Fibroblast of lung (primary cell): ENCODE measurements at regions not wholly inside any gene's neighbourhood (a gene's known extent, or its start where the extent isn't known, plus 50 kb on each side); places are given as distances from the start of the nearest gene placed in this dataset.

Experiments used
- DNase-seq, 2 donors: peaks; one replicate each; pipeline versions ENCODE4 v3.0.0 to v3.0.0-alpha.2; 2010; ENCODE audit warnings: low read depth in 2 of 2
- H2AFZ ChIP-seq: 2 replicates; pipeline ENCODE4 v1.5.1; 2012; ENCODE audit warnings: low read length, control low read depth, inconsistent platforms
- H3K27ac ChIP-seq: 2 replicates; pipeline ENCODE4 v1.5.1; 2011; ENCODE audit warnings: low read length, control low read depth; ENCODE audit not compliant: insufficient read depth
- H3K27me3 ChIP-seq: 2 replicates; pipeline ENCODE4 v1.5.1; 2011; ENCODE audit warnings: mild to moderate bottlenecking, low read length; ENCODE audit not compliant: control insufficient read depth, insufficient read depth
- H3K36me3 ChIP-seq: 2 replicates; pipeline ENCODE4 v1.5.1; 2011; ENCODE audit warnings: low read length; ENCODE audit not compliant: control insufficient read depth, insufficient read depth
- H3K4me1 ChIP-seq: 2 replicates; pipeline ENCODE4 v1.5.1; 2011; ENCODE audit warnings: low read length; ENCODE audit not compliant: control insufficient read depth, insufficient read depth; ENCODE audit errors: extremely low read depth
- H3K4me2 ChIP-seq: 2 replicates; pipeline ENCODE4 v1.5.1; 2011; ENCODE audit warnings: low read length, control low read depth; ENCODE audit not compliant: insufficient read depth; ENCODE audit errors: extremely low read depth
- H3K4me3 ChIP-seq, 4 experiments: fragments of 200-600 bp in 1 of 4; sonication (generic) in 1 of 4; replicated peaks in 1 of 4; 2 replicates each; pipeline ENCODE4 v1.5.1; 2011 to 2016; ENCODE audit warnings: low read length in 4 of 4, low read depth in 3 of 4, mild to moderate bottlenecking in 3 of 4, control low read depth in 2 of 4, inconsistent platforms in 1 of 4, mixed read lengths in 1 of 4; ENCODE audit not compliant: insufficient read depth in 1 of 4; ENCODE audit errors: control extremely low read depth in 1 of 4
- H3K79me2 ChIP-seq: 2 replicates; pipeline ENCODE4 v1.5.1; 2012; ENCODE audit warnings: mild to moderate bottlenecking, low read length, inconsistent platforms; ENCODE audit not compliant: control insufficient read depth, insufficient read depth
- H3K9ac ChIP-seq: 2 replicates; pipeline ENCODE4 v1.5.1; 2011; ENCODE audit warnings: mild to moderate bottlenecking, low read length, control low read depth; ENCODE audit not compliant: insufficient read depth
- H3K9me3 ChIP-seq: 2 replicates; pipeline ENCODE4 v1.5.1; 2012; ENCODE audit warnings: low read depth, low read length; ENCODE audit not compliant: control insufficient read depth, insufficient read depth
- H4K20me1 ChIP-seq: 2 replicates; pipeline ENCODE4 v1.5.1; 2011; ENCODE audit warnings: low read length; ENCODE audit not compliant: control insufficient read depth, insufficient read depth; ENCODE audit errors: extremely low read depth
- CTCF ChIP-seq, 2 donors: IDR thresholded peaks in 1 of 2; conservative IDR thresholded peaks in 1 of 2; 1 replicate in 1 of 2; 2 replicates in 1 of 2; pipeline ENCODE4 v1.5.1; 2011 to 2012; ENCODE audit warnings: low read length in 2 of 2, control low read depth in 1 of 2, inconsistent platforms in 1 of 2, low read depth in 1 of 2, mild to moderate bottlenecking in 1 of 2
- EZH2 ChIP-seq: IDR thresholded peaks from 2 replicates; pipeline ENCODE4 v1.5.1; 2012; ENCODE audit warnings: low read length, control low read depth, mild to moderate bottlenecking; ENCODE audit errors: missing control alignments

- Histone ChIP-seq H3K36me3 (no peaks in the 10 kb centered on the region), H2AFZ (no peak overlapping the region), H3K79me2 (no peaks in the 10 kb centered on the region), H4K20me1 (no peaks in the 10 kb centered on the region), H3K9ac (no peak overlapping the region), H3K9me3 (no peaks in the 10 kb centered on the region), H3K4me3 (no peak overlapping the region), H3K4me2 (no peak overlapping the region), H3K4me1 (no peaks in the 10 kb centered on the region), H3K27me3 (no peaks in the 10 kb centered on the region), H3K27ac (no peak overlapping the region)
- no peak for DNase-seq
- TF ChIP-seq CTCF (conservative IDR thresholded peaks at IDR 0.05 in 1 of 2, IDR thresholded peaks at IDR 0.05 in 1 of 2; ENCODE audit: low read depth in 1 of 2, low read length in 2 of 2) (no peak), EZH2 (no peak)
These were observed 125.1 kb upstream of the ZNF32 start for GRCh38 chr10:43773736-43774135.

- no peak for DNase-seq
- H2AFZ ChIP-seq: no peak overlapping the region
- H4K20me1 ChIP-seq: no peaks in the 10 kb centered on the region
- H3K79me2 ChIP-seq: no peaks in the 10 kb centered on the region
- H3K4me1 ChIP-seq: no peaks in the 10 kb centered on the region
- H3K4me3 ChIP-seq: no peak overlapping the region
- no peak overlapping the region for H3K9ac ChIP-seq
- TF ChIP-seq CTCF (conservative IDR thresholded peaks at IDR 0.05 in 1 of 2, IDR thresholded peaks at IDR 0.05 in 1 of 2; ENCODE audit: low read depth in 1 of 2, low read length in 2 of 2): no peak
- H3K27me3 ChIP-seq: no peaks in the 10 kb centered on the region
- H3K27ac ChIP-seq: no peak overlapping the region
- no peaks in the 10 kb centered on the region for H3K36me3 ChIP-seq
- H3K9me3 ChIP-seq: no peaks in the 10 kb centered on the region
- H3K4me2 ChIP-seq: no peak overlapping the region
These were observed 123.5 kb upstream of the ZNF32 start for GRCh38 chr10:43772171-43772570.

GRCh38 chr10:43771675-43772074 is 123.0 kb upstream of the ZNF32 start:
- no peak for TF ChIP-seq EZH2
- no peak for TF ChIP-seq CTCF (conservative IDR thresholded peaks at IDR 0.05 in 1 of 2, IDR thresholded peaks at IDR 0.05 in 1 of 2; ENCODE audit: low read depth in 1 of 2, low read length in 2 of 2)
- Histone ChIP-seq H3K9ac (no peak overlapping the region), H3K4me2 (no peak overlapping the region), H3K27me3 (no peaks in the 10 kb centered on the region), H3K4me3 (no peak overlapping the region), H2AFZ (no peak overlapping the region), H3K79me2 (no peaks in the 10 kb centered on the region), H3K36me3 (no peaks in the 10 kb centered on the region), H3K27ac (no peak overlapping the region), H4K20me1 (no peaks in the 10 kb centered on the region), H3K9me3 (no peaks in the 10 kb centered on the region), H3K4me1 (no peaks in the 10 kb centered on the region)
- no peak for DNase-seq
